Hepatocyte (in vitro differentiated cells): ENCODE measurements at regions not wholly inside any gene's neighbourhood (a gene's known extent, or its start where the extent isn't known, plus 50 kb on each side); places are given as distances from the start of the nearest gene placed in this dataset.

Experiments
- CTCF ChIP-seq: fragments of 200-600 bp; sonication (generic); IDR thresholded peaks from 2 replicates; pipeline ENCODE4 v1.5.1; 2016; ENCODE audit warnings: antibody characterized with exemption, mild to moderate bottlenecking; ENCODE audit not compliant: poor library complexity
- EZH2 ChIP-seq: fragments of 200-600 bp; sonication (generic); IDR thresholded peaks from 2 replicates; pipeline ENCODE4 v1.6.1; 2016; ENCODE audit warnings: antibody characterized with exemption, mild to moderate bottlenecking, borderline replicate concordance
- EZH2phosphoT487 ChIP-seq: fragments of 200-600 bp; sonication (generic); IDR thresholded peaks from one replicate; pipeline ENCODE4 v1.6.1; 2018; ENCODE audit warnings: antibody characterized with exemption, mild to moderate bottlenecking, low read depth, moderate library complexity; ENCODE audit not compliant: unreplicated experiment, severe bottlenecking

DNA sequence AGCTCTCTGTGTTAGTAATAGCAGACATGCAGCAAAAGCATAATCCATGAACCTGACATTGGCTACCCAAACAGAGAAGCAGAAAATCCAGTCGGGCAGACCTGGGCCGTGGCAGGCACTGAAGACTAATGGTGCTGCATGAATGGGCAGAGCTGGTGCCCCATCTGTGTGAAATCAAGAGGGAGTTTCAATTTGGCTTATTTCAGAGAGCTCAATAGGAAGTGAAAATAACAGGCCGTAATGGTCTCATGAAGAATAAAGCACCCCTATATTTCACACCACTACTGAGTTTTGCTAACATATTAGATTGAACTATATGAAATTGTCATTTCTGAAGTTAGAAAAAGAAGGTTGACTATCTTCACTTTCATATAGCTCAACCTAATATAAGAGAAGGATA lies 149.7 kb downstream of the ENC1 start:
- TF ChIP-seq CTCF: no peak
- TF ChIP-seq EZH2: no peak
- TF ChIP-seq EZH2phosphoT487: no peak
